HUES64 (cell line): ENCODE measurements at regions not wholly inside any gene's neighbourhood (a gene's known extent, or its start where the extent isn't known, plus 50 kb on each side); places are given as distances from the start of the nearest gene placed in this dataset.
"Not testable (repeated sequence)": the region's sequence is repeated elsewhere in the genome, so short reads cannot be mapped to it uniquely, and the experiment has no call there.

Experiments used
- H3K27ac ChIP-seq: 2 replicates; pipeline ENCODE4 v1.7.0; 2013; ENCODE audit warnings: low read depth, low read length, inconsistent platforms
- H3K27me3 ChIP-seq: 2 replicates; pipeline ENCODE4 v1.6.1; 2013; ENCODE audit warnings: mild to moderate bottlenecking, low read length; ENCODE audit not compliant: insufficient read depth
- H3K36me3 ChIP-seq: 2 replicates; pipeline ENCODE4 v1.6.1; 2013; ENCODE audit warnings: mild to moderate bottlenecking, low read length; ENCODE audit not compliant: insufficient read depth
- H3K4me1 ChIP-seq: 2 replicates; pipeline ENCODE4 v1.6.1; 2013; ENCODE audit warnings: mild to moderate bottlenecking, low read length, moderate library complexity; ENCODE audit not compliant: insufficient read depth
- H3K4me3 ChIP-seq: 2 replicates; pipeline ENCODE4 v1.5.1; 2013; ENCODE audit warnings: mild to moderate bottlenecking, low read length, moderate library complexity
- H3K9ac ChIP-seq: 2 replicates; pipeline ENCODE4 v1.6.1; 2013; ENCODE audit warnings: mild to moderate bottlenecking, low read depth, low read length
- H3K9me3 ChIP-seq: 2 replicates; pipeline ENCODE4 v1.6.1; 2013; ENCODE audit warnings: low read depth, low read length; ENCODE audit not compliant: insufficient read depth
- WGBS: fragments of 150-250, 120-280 bp; methylation state at CpG from one replicate; pipeline ENCODE4 v1.1.7; 2013; ENCODE audit warnings: missing lambda C conversion rate; 5-methylcytosine and 5-hydroxymethylcytosine counted together

- no peak overlapping the region for H3K4me3 ChIP-seq
- H3K36me3 ChIP-seq = no peaks in the 10 kb centered on the region
- H3K9ac ChIP-seq = no peak overlapping the region
- H3K27ac ChIP-seq = no peak overlapping the region
- peaks cover 11% of the 10 kb centered on the region for H3K9me3 ChIP-seq
- no peaks in the 10 kb centered on the region for H3K4me1 ChIP-seq
- no peaks in the 10 kb centered on the region for H3K27me3 ChIP-seq
- 92% methylated on average over 13 of the region's 13 CpGs for WGBS
Measured at GRCh38 chr14:104394409-104394851, 185.1 kb upstream of the C14orf180 start.

GRCh38 chr14:104395276-104395675 is 184.3 kb upstream of the C14orf180 start:
- H3K9me3 ChIP-seq = peaks cover 11% of the 10 kb centered on the region
- H3K27ac ChIP-seq = no peak overlapping the region
- no peaks in the 10 kb centered on the region for H3K4me1 ChIP-seq
- 88% methylated on average over 6 of the region's 6 CpGs for WGBS
- H3K4me3 ChIP-seq = no peak overlapping the region
- no peak overlapping the region for H3K9ac ChIP-seq
- H3K36me3 ChIP-seq = no peaks in the 10 kb centered on the region
- H3K27me3 ChIP-seq = no peaks in the 10 kb centered on the region

GRCh38 chr14:104395941-104396681 is 183.5 kb upstream of the C14orf180 start:
- no peak overlapping the region for H3K9ac ChIP-seq
- no peaks in the 10 kb centered on the region for H3K36me3 ChIP-seq
- H3K4me1 ChIP-seq = no peaks in the 10 kb centered on the region
- H3K27me3 ChIP-seq = no peaks in the 10 kb centered on the region
- H3K9me3 ChIP-seq = peaks cover 11% of the 10 kb centered on the region
- no peak overlapping the region for H3K27ac ChIP-seq
- WGBS = 89% methylated on average over 30 of the region's 30 CpGs
- H3K4me3 ChIP-seq = no peak overlapping the region

GRCh38 chr14:104396682-104397470 is 182.7 kb upstream of the C14orf180 start:
- Histone ChIP-seq H3K4me3 (no peak overlapping the region), H3K4me1 (no peaks in the 10 kb centered on the region), H3K27ac (no peak overlapping the region), H3K9ac (no peak overlapping the region), H3K27me3 (no peaks in the 10 kb centered on the region), H3K36me3 (no peaks in the 10 kb centered on the region), H3K9me3 (peaks cover 11% of the 10 kb centered on the region)
- 92% methylated on average over 17 of the region's 17 CpGs for WGBS

GRCh38 chr14:104397956-104398355 is 181.6 kb upstream of the C14orf180 start:
- no peak overlapping the region for H3K27ac ChIP-seq
- no peak overlapping the region for H3K9ac ChIP-seq
- peaks cover 11% of the 10 kb centered on the region for H3K9me3 ChIP-seq
- no peaks in the 10 kb centered on the region for H3K27me3 ChIP-seq
- WGBS = 86% methylated on average over 1 of the region's 2 CpGs
- H3K4me3 ChIP-seq = no peak overlapping the region
- no peaks in the 10 kb centered on the region for H3K36me3 ChIP-seq
- no peaks in the 10 kb centered on the region for H3K4me1 ChIP-seq

GRCh38 chr14:104398656-104399055 is 180.9 kb upstream of the C14orf180 start:
- Histone ChIP-seq H3K36me3 (no peaks in the 10 kb centered on the region), H3K4me3 (no peak overlapping the region), H3K9ac (no peak overlapping the region), H3K9me3 (peaks cover 11% of the 10 kb centered on the region), H3K4me1 (no peaks in the 10 kb centered on the region; the same call in 1 of the 2 replicates), H3K27me3 (no peaks in the 10 kb centered on the region), H3K27ac (no peak overlapping the region)
- WGBS = 81% methylated on average over 7 of the region's 7 CpGs

- 82% methylated on average over 10 of the region's 10 CpGs for WGBS
- Histone ChIP-seq H3K27me3 (no peaks in the 10 kb centered on the region), H3K4me3 (no peak overlapping the region), H3K9ac (no peak overlapping the region), H3K27ac (no peak overlapping the region), H3K4me1 (peaks cover 3% of the 10 kb centered on the region; the same call in 1 of the 2 replicates), H3K9me3 (peaks cover 11% of the 10 kb centered on the region), H3K36me3 (no peaks in the 10 kb centered on the region)
Measured at GRCh38 chr14:104399432-104400155, 180.0 kb upstream of the C14orf180 start.

GRCh38 chr14:104400355-104400754 is 179.2 kb upstream of the C14orf180 start:
- Histone ChIP-seq H3K4me1 (peaks cover 3% of the 10 kb centered on the region; the same call in 1 of the 2 replicates), H3K27ac (no peak overlapping the region), H3K27me3 (no peaks in the 10 kb centered on the region), H3K36me3 (no peaks in the 10 kb centered on the region), H3K9me3 (peaks cover 11% of the 10 kb centered on the region), H3K9ac (no peak overlapping the region), H3K4me3 (no peak overlapping the region)
- WGBS = 95% methylated on average over 4 of the region's 4 CpGs

- Histone ChIP-seq H3K4me3 (no peak overlapping the region), H3K4me1 (peaks cover 3% of the 10 kb centered on the region; the same call in 1 of the 2 replicates), H3K27me3 (no peaks in the 10 kb centered on the region), H3K9ac (no peak overlapping the region), H3K36me3 (no peaks in the 10 kb centered on the region), H3K9me3 (peaks cover 11% of the 10 kb centered on the region), H3K27ac (no peak overlapping the region)
- WGBS = 88% methylated on average over 4 of the region's 4 CpGs
Measured at GRCh38 chr14:104401785-104402184, 177.8 kb upstream of the C14orf180 start.

GRCh38 chr14:104402303-104402702 is 177.3 kb upstream of the C14orf180 start:
- 96% methylated on average over 4 of the region's 4 CpGs for WGBS

More at GRCh38 chr14:104402303-104402702, 177.3 kb upstream of the C14orf180 start:
- not testable (repeated sequence) for H3K4me1 ChIP-seq, H3K9ac ChIP-seq, H3K36me3 ChIP-seq, H3K27ac ChIP-seq, H3K27me3 ChIP-seq, H3K4me3 ChIP-seq
- H3K9me3 ChIP-seq = peaks cover 11% of the 10 kb centered on the region
